OCI-LY7 (cell line): ENCODE measurements at regions not wholly inside any gene's neighbourhood (a gene's known extent, or its start where the extent isn't known, plus 50 kb on each side); places are given as distances from the start of the nearest gene placed in this dataset.

Experiments used
- EZH2phosphoT487 ChIP-seq: fragments of 200-600 bp; sonication (generic); IDR thresholded peaks from 2 replicates; pipeline ENCODE4 v1.6.1; 2018; ENCODE audit warnings: low read depth, borderline replicate concordance, mild to moderate bottlenecking, mixed run types, antibody characterized with exemption, low read length, moderate library complexity, mixed read lengths
- TF ChIP-seq, protein P1 (sequence below): fragments of 200-600 bp; sonication (generic); conservative IDR thresholded peaks from 2 replicates; pipeline ENCODE4 v1.5.1; 2014; ENCODE audit warnings: mild to moderate bottlenecking, antibody characterized with exemption, low read length, moderate library complexity, mixed read lengths

DNA sequence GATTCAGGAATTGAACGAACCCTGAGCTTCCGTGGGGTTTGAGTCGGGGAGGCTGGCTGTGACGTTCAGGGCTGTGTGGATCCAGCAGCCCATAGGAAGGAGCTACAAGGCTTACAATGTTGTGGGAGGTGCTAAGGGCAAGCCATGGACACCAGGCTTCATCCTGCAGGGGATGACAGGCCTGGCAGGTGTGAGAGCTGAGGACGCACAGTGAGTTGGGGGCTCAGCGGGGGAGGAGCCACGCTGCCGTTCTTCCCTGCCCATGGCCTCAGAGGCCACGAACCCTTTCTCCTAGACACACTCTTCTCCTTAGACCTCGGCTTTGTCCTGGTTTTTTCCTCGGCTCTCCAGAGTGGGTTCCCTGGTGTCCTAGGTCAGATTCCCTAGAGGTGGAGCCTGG lies 78.1 kb upstream of the SLC22A11 start:
- TF ChIP-seq, protein P1, sequence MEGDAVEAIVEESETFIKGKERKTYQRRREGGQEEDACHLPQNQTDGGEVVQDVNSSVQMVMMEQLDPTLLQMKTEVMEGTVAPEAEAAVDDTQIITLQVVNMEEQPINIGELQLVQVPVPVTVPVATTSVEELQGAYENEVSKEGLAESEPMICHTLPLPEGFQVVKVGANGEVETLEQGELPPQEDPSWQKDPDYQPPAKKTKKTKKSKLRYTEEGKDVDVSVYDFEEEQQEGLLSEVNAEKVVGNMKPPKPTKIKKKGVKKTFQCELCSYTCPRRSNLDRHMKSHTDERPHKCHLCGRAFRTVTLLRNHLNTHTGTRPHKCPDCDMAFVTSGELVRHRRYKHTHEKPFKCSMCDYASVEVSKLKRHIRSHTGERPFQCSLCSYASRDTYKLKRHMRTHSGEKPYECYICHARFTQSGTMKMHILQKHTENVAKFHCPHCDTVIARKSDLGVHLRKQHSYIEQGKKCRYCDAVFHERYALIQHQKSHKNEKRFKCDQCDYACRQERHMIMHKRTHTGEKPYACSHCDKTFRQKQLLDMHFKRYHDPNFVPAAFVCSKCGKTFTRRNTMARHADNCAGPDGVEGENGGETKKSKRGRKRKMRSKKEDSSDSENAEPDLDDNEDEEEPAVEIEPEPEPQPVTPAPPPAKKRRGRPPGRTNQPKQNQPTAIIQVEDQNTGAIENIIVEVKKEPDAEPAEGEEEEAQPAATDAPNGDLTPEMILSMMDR, result no peak
- no peak for TF ChIP-seq EZH2phosphoT487
